ENCODE measurements at regions not wholly inside any gene's neighbourhood (a gene's known extent, or its start where the extent isn't known, plus 50 kb on each side); places are given as distances from the start of the nearest gene placed in this dataset.

DNA sequence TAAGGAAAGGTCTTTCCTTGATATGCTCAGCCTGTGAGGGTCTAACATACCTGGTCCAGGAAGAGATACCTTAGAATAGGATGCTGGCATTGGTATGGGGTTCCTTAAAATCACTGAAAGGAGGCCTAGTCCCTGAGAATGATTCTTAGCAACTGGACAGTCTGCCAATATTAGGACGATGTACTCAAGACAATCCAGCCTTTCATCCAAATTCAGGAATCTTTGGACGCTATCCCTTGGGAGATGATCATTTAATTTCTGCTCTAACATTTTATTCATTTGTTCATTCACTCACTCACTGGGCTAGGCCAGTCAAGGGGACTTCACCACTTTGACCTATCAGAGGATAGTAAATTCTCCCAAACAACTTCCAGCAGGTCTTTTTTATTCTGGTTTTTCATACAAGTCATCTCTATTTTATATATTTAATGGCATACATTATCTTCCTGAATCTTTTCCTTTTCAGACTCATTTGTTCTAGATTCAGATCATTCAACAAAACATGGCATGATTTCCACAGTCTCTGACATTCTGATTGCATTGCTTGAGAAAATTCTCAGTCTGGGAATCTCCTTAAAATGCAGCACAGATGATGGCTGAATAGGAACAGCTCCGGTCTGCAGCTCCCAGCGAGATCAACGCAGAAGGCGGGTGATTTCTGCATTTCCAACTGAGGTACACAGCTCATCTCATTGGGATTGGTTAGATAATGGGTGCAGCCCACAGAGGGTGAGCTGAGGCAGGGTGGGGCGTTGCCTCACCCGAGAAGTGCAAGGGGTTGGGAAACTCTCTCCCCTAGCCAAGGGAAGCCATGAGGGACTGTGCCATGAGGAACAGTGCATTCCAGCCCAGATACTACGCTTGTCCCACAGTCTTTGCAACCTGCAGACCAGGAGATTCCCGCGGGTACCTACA lies 118.0 kb upstream of the PRICKLE1 start:
- no peaks in the 10 kb centered on the region for H3K27me3 ChIP-seq (ENCODE audit: control insufficient read depth in 3 of 3, insufficient read depth in 3 of 3, low read length in 2 of 3)
- H3K36me3 ChIP-seq (ENCODE audit: control insufficient read depth in 4 of 4, insufficient read depth in 4 of 4, low read length in 4 of 4) = no peaks in the 10 kb centered on the region
- no peak overlapping the region for H3K4me3 ChIP-seq
- 90 to 93% methylated on average over 11 of the region's 11 CpGs for WGBS, 2 donors
- no peak for ATAC-seq (ENCODE audit: insufficient read depth, low FRiP score)
- TF ChIP-seq CTCF (IDR thresholded peaks at IDR 0.05; ENCODE audit: control extremely low read depth, extremely low read depth) = no peak
- H3K4me1 ChIP-seq (ENCODE audit: control insufficient read depth in 5 of 5, insufficient read depth in 5 of 5, low read length in 5 of 5) = peaks cover 0 to 13% (median 0%) of the 10 kb centered on the region in 5 donors
- no peak overlapping the region for H3K9ac ChIP-seq (ENCODE audit: insufficient read depth in 1 of 2, low read length in 2 of 2)
- DNase-seq = no peak
- no peak overlapping the region for H3K27ac ChIP-seq (ENCODE audit: low read depth in 1 of 2, low read length in 1 of 2)
- H3K9me3 ChIP-seq (ENCODE audit: control insufficient read depth in 4 of 4, insufficient read depth in 3 of 4, low read length in 3 of 4) = peaks cover 0 to 2% (median 0%) of the 10 kb centered on the region in 4 donors

- DNase-seq = no peak
- 95% methylated on average over 1 of the region's 1 CpG for WGBS, 2 donors
- Histone ChIP-seq H3K27me3 (ENCODE audit: control insufficient read depth in 3 of 3, insufficient read depth in 3 of 3, low read length in 2 of 3) (no peaks in the 10 kb centered on the region), H3K9me3 (ENCODE audit: control insufficient read depth in 4 of 4, insufficient read depth in 3 of 4, low read length in 3 of 4) (peaks cover 0 to 2% (median 0%) of the 10 kb centered on the region in 4 donors), H3K4me1 (ENCODE audit: control insufficient read depth in 5 of 5, insufficient read depth in 5 of 5, low read length in 5 of 5) (peaks cover 0 to 13% (median 0%) of the 10 kb centered on the region in 5 donors), H3K27ac (ENCODE audit: low read depth in 1 of 2, low read length in 1 of 2) (no peak overlapping the region), H3K36me3 (ENCODE audit: control insufficient read depth in 4 of 4, insufficient read depth in 4 of 4, low read length in 4 of 4) (no peaks in the 10 kb centered on the region), H3K9ac (ENCODE audit: insufficient read depth in 1 of 2, low read length in 2 of 2) (no peak overlapping the region), H3K4me3 (no peak overlapping the region)
- TF ChIP-seq CTCF (IDR thresholded peaks at IDR 0.05; ENCODE audit: control extremely low read depth, extremely low read depth) = no peak
- no peak for ATAC-seq (ENCODE audit: insufficient read depth, low FRiP score)
Observed at GRCh38 chr12:42706321-42706720, 116.8 kb upstream of the PRICKLE1 start.

DNA sequence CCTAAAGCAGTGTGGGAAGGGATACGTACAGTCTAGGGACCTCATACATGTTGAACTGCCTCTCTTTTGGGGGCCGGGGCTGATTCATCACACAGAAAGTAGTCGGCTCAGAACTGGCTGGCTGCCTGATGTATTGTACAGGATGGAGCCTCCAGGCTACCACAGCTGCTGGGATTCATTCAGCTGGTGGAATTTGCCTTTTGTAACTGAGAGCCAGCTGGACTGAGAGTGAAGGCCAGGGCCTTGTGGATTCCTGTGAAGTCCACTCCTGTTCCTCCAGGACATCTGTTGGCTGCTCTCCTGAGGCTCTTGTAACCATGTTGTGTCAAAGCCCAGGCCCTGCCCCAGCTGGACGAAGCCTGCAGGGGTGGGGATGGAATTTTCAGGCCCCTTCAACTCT lies 116.3 kb upstream of the PRICKLE1 start:
- Histone ChIP-seq H3K9ac (ENCODE audit: insufficient read depth in 1 of 2, low read length in 2 of 2) (no peak overlapping the region), H3K9me3 (ENCODE audit: control insufficient read depth in 4 of 4, insufficient read depth in 3 of 4, low read length in 3 of 4) (peaks cover 0 to 2% (median 0%) of the 10 kb centered on the region in 4 donors), H3K4me3 (no peak overlapping the region), H3K4me1 (ENCODE audit: control insufficient read depth in 5 of 5, insufficient read depth in 5 of 5, low read length in 5 of 5) (peaks cover 0 to 13% (median 0%) of the 10 kb centered on the region in 5 donors), H3K36me3 (ENCODE audit: control insufficient read depth in 4 of 4, insufficient read depth in 4 of 4, low read length in 4 of 4) (no peaks in the 10 kb centered on the region), H3K27me3 (ENCODE audit: control insufficient read depth in 3 of 3, insufficient read depth in 3 of 3, low read length in 2 of 3) (no peaks in the 10 kb centered on the region), H3K27ac (ENCODE audit: low read depth in 1 of 2, low read length in 1 of 2) (no peak overlapping the region)
- no peak for TF ChIP-seq CTCF (IDR thresholded peaks at IDR 0.05; ENCODE audit: control extremely low read depth, extremely low read depth)
- ATAC-seq (ENCODE audit: insufficient read depth, low FRiP score) = peak; percentile 34
- 47 to 66% methylated on average over 4 of the region's 4 CpGs for WGBS, 2 donors
- DNase-seq = peak; percentile 80 to 90 (median 86)

Measured in lung (tissue), 11 donors.